HCT116 (cell line): ENCODE measurements at regions not wholly inside any gene's neighbourhood (a gene's known extent, or its start where the extent isn't known, plus 50 kb on each side); places are given as distances from the start of the nearest gene placed in this dataset.

ENCODE experiments used
- CEBPB ChIP-seq: IDR thresholded peaks from 2 replicates; pipeline ENCODE4 v1.6.1; 2012; ENCODE audit warnings: low read depth
- EZH2phosphoT487 ChIP-seq: fragments of 200-600 bp; IDR thresholded peaks from 2 replicates; pipeline ENCODE4 v1.6.1; 2018; ENCODE audit warnings: antibody characterized with exemption, borderline replicate concordance
- FOSL1 ChIP-seq: IDR thresholded peaks from 2 replicates; pipeline ENCODE4 v1.6.1; 2012; ENCODE audit warnings: low read depth
- JUND ChIP-seq: IDR thresholded peaks from 2 replicates; pipeline ENCODE4 v1.6.1; 2012
- POLR2AphosphoS5 ChIP-seq: IDR thresholded peaks from 2 replicates; pipeline ENCODE4 v1.6.1; 2011; ENCODE audit warnings: mild to moderate bottlenecking, low read depth, low read length, moderate library complexity
- YY1 ChIP-seq: IDR thresholded peaks from 2 replicates; pipeline ENCODE4 v1.6.1; 2011; ENCODE audit warnings: low read length, low read depth, moderate library complexity, mild to moderate bottlenecking; ENCODE audit not compliant: insufficient replicate concordance; ENCODE audit errors: extremely low read depth
- TF ChIP-seq, protein P1 (sequence below), 3 experiments: fragments of 200-600 bp in 1 of 3; sonication (generic) in 1 of 3; IDR thresholded peaks in 2 of 3; conservative IDR thresholded peaks in 1 of 3; 2 replicates each; pipeline ENCODE4 v1.5.1; 2012 to 2017; ENCODE audit warnings: low read depth in 2 of 3, low read length in 2 of 3, antibody characterized with exemption in 1 of 3, borderline replicate concordance in 1 of 3, control low read depth in 1 of 3, mild to moderate bottlenecking in 1 of 3, mixed read lengths in 1 of 3, mixed run types in 1 of 3, moderate library complexity in 1 of 3; ENCODE audit not compliant: insufficient read depth in 1 of 3
- TF ChIP-seq, protein P2 (sequence below): IDR thresholded peaks from 2 replicates; pipeline ENCODE4 v1.6.1; 2012
- TF ChIP-seq, protein P3 (sequence below): IDR thresholded peaks from 2 replicates; pipeline ENCODE4 v1.6.1; 2012
- TF ChIP-seq, protein P4 (sequence below): IDR thresholded peaks from 2 replicates; pipeline ENCODE4 v1.6.1; 2012; ENCODE audit warnings: low read depth

DNA sequence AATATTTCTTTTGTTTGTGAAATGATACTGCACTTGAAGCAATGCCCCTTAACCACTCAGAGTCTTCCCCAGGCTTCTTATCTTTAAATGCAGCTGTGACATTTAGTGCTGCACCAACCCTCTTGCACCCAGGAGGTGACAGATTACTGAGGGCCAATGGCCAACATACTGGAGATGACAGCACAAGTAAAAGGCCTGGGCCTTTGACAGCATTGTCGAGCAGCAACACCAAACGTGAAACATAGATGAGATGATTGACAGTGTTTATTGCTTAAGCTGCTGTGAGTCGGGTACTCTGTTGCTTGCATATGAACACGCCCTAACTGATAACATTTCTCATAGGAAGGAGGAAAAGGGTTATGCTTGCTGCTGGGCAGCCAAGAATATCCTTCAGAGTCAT, 80.3 kb downstream of the THNSL2 start:
- TF ChIP-seq, protein P1, sequence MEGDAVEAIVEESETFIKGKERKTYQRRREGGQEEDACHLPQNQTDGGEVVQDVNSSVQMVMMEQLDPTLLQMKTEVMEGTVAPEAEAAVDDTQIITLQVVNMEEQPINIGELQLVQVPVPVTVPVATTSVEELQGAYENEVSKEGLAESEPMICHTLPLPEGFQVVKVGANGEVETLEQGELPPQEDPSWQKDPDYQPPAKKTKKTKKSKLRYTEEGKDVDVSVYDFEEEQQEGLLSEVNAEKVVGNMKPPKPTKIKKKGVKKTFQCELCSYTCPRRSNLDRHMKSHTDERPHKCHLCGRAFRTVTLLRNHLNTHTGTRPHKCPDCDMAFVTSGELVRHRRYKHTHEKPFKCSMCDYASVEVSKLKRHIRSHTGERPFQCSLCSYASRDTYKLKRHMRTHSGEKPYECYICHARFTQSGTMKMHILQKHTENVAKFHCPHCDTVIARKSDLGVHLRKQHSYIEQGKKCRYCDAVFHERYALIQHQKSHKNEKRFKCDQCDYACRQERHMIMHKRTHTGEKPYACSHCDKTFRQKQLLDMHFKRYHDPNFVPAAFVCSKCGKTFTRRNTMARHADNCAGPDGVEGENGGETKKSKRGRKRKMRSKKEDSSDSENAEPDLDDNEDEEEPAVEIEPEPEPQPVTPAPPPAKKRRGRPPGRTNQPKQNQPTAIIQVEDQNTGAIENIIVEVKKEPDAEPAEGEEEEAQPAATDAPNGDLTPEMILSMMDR (IDR thresholded peaks at IDR 0.05 in 2 of 3, conservative IDR thresholded peaks at IDR 0.05 in 1 of 3; ENCODE audit: borderline replicate concordance in 1 of 3, insufficient read depth in 1 of 3, low read depth in 2 of 3, low read length in 2 of 3), result no peak
- TF ChIP-seq POLR2AphosphoS5 (no peak), JUND (no peak), EZH2phosphoT487 (no peak), YY1 (no peak), FOSL1 (no peak), CEBPB (no peak)
- TF ChIP-seq, protein P2, sequence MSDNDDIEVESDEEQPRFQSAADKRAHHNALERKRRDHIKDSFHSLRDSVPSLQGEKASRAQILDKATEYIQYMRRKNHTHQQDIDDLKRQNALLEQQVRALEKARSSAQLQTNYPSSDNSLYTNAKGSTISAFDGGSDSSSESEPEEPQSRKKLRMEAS, result no peak
- TF ChIP-seq, protein P3, sequence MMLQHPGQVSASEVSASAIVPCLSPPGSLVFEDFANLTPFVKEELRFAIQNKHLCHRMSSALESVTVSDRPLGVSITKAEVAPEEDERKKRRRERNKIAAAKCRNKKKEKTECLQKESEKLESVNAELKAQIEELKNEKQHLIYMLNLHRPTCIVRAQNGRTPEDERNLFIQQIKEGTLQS, result no peak
- TF ChIP-seq, protein P4, sequence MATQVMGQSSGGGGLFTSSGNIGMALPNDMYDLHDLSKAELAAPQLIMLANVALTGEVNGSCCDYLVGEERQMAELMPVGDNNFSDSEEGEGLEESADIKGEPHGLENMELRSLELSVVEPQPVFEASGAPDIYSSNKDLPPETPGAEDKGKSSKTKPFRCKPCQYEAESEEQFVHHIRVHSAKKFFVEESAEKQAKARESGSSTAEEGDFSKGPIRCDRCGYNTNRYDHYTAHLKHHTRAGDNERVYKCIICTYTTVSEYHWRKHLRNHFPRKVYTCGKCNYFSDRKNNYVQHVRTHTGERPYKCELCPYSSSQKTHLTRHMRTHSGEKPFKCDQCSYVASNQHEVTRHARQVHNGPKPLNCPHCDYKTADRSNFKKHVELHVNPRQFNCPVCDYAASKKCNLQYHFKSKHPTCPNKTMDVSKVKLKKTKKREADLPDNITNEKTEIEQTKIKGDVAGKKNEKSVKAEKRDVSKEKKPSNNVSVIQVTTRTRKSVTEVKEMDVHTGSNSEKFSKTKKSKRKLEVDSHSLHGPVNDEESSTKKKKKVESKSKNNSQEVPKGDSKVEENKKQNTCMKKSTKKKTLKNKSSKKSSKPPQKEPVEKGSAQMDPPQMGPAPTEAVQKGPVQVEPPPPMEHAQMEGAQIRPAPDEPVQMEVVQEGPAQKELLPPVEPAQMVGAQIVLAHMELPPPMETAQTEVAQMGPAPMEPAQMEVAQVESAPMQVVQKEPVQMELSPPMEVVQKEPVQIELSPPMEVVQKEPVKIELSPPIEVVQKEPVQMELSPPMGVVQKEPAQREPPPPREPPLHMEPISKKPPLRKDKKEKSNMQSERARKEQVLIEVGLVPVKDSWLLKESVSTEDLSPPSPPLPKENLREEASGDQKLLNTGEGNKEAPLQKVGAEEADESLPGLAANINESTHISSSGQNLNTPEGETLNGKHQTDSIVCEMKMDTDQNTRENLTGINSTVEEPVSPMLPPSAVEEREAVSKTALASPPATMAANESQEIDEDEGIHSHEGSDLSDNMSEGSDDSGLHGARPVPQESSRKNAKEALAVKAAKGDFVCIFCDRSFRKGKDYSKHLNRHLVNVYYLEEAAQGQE, result no peak
